ENCODE measurements at regions not wholly inside any gene's neighbourhood (a gene's known extent, or its start where the extent isn't known, plus 50 kb on each side); places are given as distances from the start of the nearest gene placed in this dataset.

DNA sequence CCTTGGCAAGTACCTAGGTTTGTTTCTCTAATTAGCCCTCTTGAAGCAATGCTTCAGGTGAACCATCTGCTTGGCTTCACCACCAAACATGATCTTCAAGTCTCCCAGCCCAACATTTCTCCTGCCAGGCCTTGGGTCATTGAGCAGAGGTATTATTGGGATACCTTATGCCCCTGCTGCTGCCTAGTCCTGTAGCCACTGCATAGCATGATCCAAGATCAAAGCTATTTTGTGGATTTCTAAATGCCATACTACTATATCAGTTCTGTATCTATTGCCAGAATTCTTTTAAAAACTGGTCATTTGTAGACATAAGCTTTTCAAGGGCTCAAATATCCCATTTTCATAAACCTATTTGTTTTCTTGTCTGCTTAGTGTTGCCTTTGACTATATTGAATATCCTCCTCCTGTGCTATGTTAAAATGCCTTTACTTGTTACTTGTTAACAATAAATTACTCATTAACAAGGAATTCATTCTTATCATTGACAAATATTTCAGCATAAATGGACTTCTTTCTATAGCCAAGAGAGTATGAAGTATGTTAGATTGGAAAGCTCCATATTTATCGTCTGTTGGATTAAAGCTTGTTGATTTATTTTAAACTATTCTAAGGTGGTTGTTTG is 204.5 kb upstream of the RBBP8 start:
- no TSS peak for BruUV-seq (replicated peaks)
- H3K79me2 ChIP-seq (ENCODE audit: control insufficient read depth, insufficient read depth, low read length): no peaks in the 10 kb centered on the region
- POLR2A ChIA-PET: no interaction called here
- TF ChIP-seq KAT2A (conservative IDR thresholded peaks at IDR 0.05; ENCODE audit: control insufficient read depth, low read depth, low read length): no peak
- no peak for TF ChIP-seq ESRRA (IDR thresholded peaks at IDR 0.05; ENCODE audit: low read length)
- no peak for TF ChIP-seq SRF (IDR thresholded peaks at IDR 0.05; ENCODE audit: low read depth in 2 of 2, low read length in 2 of 2)
- H3K9ac ChIP-seq (ENCODE audit: control insufficient read depth, insufficient read depth, low read length): no peak overlapping the region
- no peaks in the 10 kb centered on the region for H4K20me1 ChIP-seq (ENCODE audit: control insufficient read depth, insufficient read depth)
- H3K4me1 ChIP-seq (ENCODE audit: control insufficient read depth, insufficient read depth, low read length): no peaks in the 10 kb centered on the region
- in situ Hi-C loops (cut with MboI) (no loop called here), intact Hi-C loops (cut with micrococcal nuclease; ENCODE audit: unreplicated experiment) (no loop called here)
- no peaks in the 10 kb centered on the region for H3K27me3 ChIP-seq (replicated peaks in 1 of 2; ENCODE audit: control insufficient read depth in 2 of 2, insufficient read depth in 2 of 2, low read length in 1 of 2)
- RAD21 ChIA-PET (ENCODE audit: unreplicated experiment): no interaction called here
- FAIRE-seq (no peak), ATAC-seq (no peak), DNase-seq (ENCODE audit: low read depth, low spot score) (no peak)
- CTCF ChIA-PET: no interaction called here
- no peak overlapping the region for H3K4me2 ChIP-seq (ENCODE audit: control insufficient read depth, insufficient read depth)
- H2AFZ ChIP-seq (ENCODE audit: control insufficient read depth, low read depth, low read length): no peak overlapping the region
- no peak overlapping the region for H3K4me3 ChIP-seq
- 45% methylated on average over 1 of the region's 1 CpG for WGBS (ENCODE audit: insufficient coverage, insufficient replicate concordance, low lambda C conversion rate, missing lambda C conversion rate)
- SMC1A ChIA-PET (ENCODE audit: uncharacterized antibody, unreplicated experiment): no interaction called here
- no peaks in the 10 kb centered on the region for H3K9me3 ChIP-seq (replicated peaks; ENCODE audit: control insufficient read depth, insufficient read depth, low read length)
- H3K27ac ChIP-seq (ENCODE audit: control insufficient read depth, insufficient read depth): no peak overlapping the region
- H3K36me3 ChIP-seq (ENCODE audit: control insufficient read depth in 2 of 2, insufficient read depth in 2 of 2, low read length in 1 of 2): no peaks in the 10 kb centered on the region

DNA sequence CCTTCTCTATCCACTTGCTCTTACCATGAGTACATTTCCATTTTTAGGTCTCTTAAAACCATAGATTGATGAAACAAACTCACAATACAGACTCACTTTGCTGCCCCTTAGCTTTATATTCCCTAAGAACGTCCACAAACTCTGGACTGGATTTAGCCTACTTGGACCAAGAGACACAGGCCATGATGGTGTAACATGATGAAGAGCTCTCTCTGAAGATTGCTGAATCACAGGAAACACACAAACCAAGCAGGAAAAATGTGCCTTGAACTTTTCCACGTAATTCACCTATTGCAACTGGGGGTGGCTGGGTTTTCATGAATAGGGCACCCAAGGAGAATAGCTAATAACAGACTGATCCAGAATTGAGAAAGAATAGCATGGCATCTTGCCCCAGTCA is 201.7 kb upstream of the RBBP8 start:
- WGBS (ENCODE audit: insufficient coverage, insufficient replicate concordance, low lambda C conversion rate, missing lambda C conversion rate): 0% methylated on average over 2 of the region's 2 CpGs
- no peak overlapping the region for H2AFZ ChIP-seq (ENCODE audit: control insufficient read depth, low read depth, low read length)
- ChIA-PET SMC1A (ENCODE audit: uncharacterized antibody, unreplicated experiment) (interaction anchor here (1.4 kb wide), 1 partner anchor 19 kb away, joined by 5 read pairs; no protein-coding TSS in a partner anchor), RAD21 (ENCODE audit: unreplicated experiment) (no interaction called here), CTCF (interaction anchor here (0.8 to 1.6 kb wide), 4 partner anchors 10 to 28 kb away, joined by 3 to 4 read pairs (median 4); no protein-coding TSS in a partner anchor), POLR2A (no interaction called here)
- H3K9me3 ChIP-seq (replicated peaks; ENCODE audit: control insufficient read depth, insufficient read depth, low read length): no peaks in the 10 kb centered on the region
- no peak for DNase-seq (ENCODE audit: low read depth, low spot score)
- no peaks in the 10 kb centered on the region for H3K36me3 ChIP-seq (ENCODE audit: control insufficient read depth in 2 of 2, insufficient read depth in 2 of 2, low read length in 1 of 2)
- H4K20me1 ChIP-seq (ENCODE audit: control insufficient read depth, insufficient read depth): no peaks in the 10 kb centered on the region
- no peak for ATAC-seq
- BruUV-seq (replicated peaks): no TSS peak
- H3K4me2 ChIP-seq (ENCODE audit: control insufficient read depth, insufficient read depth): no peak overlapping the region
- H3K4me1 ChIP-seq (ENCODE audit: control insufficient read depth, insufficient read depth, low read length): no peaks in the 10 kb centered on the region
- no peak for FAIRE-seq
- intact Hi-C loops (cut with micrococcal nuclease; ENCODE audit: unreplicated experiment): no loop called here
- H3K79me2 ChIP-seq (ENCODE audit: control insufficient read depth, insufficient read depth, low read length): no peaks in the 10 kb centered on the region
- no peak overlapping the region for H3K27ac ChIP-seq (ENCODE audit: control insufficient read depth, insufficient read depth)
- no peak overlapping the region for H3K4me3 ChIP-seq
- in situ Hi-C loops (cut with MboI): no loop called here
- no peak overlapping the region for H3K9ac ChIP-seq (ENCODE audit: control insufficient read depth, insufficient read depth, low read length)
- no peaks in the 10 kb centered on the region for H3K27me3 ChIP-seq (replicated peaks in 1 of 2; ENCODE audit: control insufficient read depth in 2 of 2, insufficient read depth in 2 of 2, low read length in 1 of 2)
- TF ChIP-seq FOXM1 (IDR thresholded peaks at IDR 0.05; ENCODE audit: low read depth, low read length) (no peak), NFYB (IDR thresholded peaks at IDR 0.05; ENCODE audit: insufficient read depth, low read depth, low read length) (no peak), TCF7 (IDR thresholded peaks at IDR 0.05; ENCODE audit: borderline replicate concordance) (no peak), TARDBP (IDR thresholded peaks at IDR 0.05; ENCODE audit: borderline replicate concordance) (no peak), YY1 (IDR thresholded peaks at IDR 0.05; ENCODE audit: low read depth, low read length) (no peak), RUNX3 (IDR thresholded peaks at IDR 0.05; ENCODE audit: low read length) (no peak), HDAC2 (IDR thresholded peaks at IDR 0.05) (no peak)
- TF ChIP-seq, protein P1, sequence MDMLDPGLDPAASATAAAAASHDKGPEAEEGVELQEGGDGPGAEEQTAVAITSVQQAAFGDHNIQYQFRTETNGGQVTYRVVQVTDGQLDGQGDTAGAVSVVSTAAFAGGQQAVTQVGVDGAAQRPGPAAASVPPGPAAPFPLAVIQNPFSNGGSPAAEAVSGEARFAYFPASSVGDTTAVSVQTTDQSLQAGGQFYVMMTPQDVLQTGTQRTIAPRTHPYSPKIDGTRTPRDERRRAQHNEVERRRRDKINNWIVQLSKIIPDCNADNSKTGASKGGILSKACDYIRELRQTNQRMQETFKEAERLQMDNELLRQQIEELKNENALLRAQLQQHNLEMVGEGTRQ (IDR thresholded peaks at IDR 0.05; ENCODE audit: borderline replicate concordance, low read depth, low read length): no peak
- TF ChIP-seq, protein P2, sequence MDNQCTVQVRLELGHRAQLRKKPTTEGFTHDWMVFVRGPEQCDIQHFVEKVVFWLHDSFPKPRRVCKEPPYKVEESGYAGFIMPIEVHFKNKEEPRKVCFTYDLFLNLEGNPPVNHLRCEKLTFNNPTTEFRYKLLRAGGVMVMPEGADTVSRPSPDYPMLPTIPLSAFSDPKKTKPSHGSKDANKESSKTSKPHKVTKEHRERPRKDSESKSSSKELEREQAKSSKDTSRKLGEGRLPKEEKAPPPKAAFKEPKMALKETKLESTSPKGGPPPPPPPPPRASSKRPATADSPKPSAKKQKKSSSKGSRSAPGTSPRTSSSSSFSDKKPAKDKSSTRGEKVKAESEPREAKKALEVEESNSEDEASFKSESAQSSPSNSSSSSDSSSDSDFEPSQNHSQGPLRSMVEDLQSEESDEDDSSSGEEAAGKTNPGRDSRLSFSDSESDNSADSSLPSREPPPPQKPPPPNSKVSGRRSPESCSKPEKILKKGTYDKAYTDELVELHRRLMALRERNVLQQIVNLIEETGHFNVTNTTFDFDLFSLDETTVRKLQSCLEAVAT (IDR thresholded peaks at IDR 0.05): no peak
- TF ChIP-seq, protein P3, sequence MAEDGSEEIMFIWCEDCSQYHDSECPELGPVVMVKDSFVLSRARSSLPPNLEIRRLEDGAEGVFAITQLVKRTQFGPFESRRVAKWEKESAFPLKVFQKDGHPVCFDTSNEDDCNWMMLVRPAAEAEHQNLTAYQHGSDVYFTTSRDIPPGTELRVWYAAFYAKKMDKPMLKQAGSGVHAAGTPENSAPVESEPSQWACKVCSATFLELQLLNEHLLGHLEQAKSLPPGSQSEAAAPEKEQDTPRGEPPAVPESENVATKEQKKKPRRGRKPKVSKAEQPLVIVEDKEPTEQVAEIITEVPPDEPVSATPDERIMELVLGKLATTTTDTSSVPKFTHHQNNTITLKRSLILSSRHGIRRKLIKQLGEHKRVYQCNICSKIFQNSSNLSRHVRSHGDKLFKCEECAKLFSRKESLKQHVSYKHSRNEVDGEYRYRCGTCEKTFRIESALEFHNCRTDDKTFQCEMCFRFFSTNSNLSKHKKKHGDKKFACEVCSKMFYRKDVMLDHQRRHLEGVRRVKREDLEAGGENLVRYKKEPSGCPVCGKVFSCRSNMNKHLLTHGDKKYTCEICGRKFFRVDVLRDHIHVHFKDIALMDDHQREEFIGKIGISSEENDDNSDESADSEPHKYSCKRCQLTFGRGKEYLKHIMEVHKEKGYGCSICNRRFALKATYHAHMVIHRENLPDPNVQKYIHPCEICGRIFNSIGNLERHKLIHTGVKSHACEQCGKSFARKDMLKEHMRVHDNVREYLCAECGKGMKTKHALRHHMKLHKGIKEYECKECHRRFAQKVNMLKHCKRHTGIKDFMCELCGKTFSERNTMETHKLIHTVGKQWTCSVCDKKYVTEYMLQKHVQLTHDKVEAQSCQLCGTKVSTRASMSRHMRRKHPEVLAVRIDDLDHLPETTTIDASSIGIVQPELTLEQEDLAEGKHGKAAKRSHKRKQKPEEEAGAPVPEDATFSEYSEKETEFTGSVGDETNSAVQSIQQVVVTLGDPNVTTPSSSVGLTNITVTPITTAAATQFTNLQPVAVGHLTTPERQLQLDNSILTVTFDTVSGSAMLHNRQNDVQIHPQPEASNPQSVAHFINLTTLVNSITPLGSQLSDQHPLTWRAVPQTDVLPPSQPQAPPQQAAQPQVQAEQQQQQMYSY (CRISPR knock-in tag; IDR thresholded peaks at IDR 0.05): no peak

All from GM12878 (cell line).